ENCODE measurements at regions not wholly inside any gene's neighbourhood (a gene's known extent, or its start where the extent isn't known, plus 50 kb on each side); places are given as distances from the start of the nearest gene placed in this dataset.

- Histone ChIP-seq H3K36me3 (ENCODE audit: control insufficient read depth in 3 of 3, insufficient read depth in 3 of 3, low read length in 3 of 3) (no peaks in the 10 kb centered on the region), H3K4me1 (ENCODE audit: control insufficient read depth in 3 of 3, insufficient read depth in 3 of 3, low read length in 3 of 3) (no peaks in the 10 kb centered on the region), H3K9ac (ENCODE audit: low read depth in 1 of 3, low read length in 3 of 3) (no peak overlapping the region), H3K9me3 (ENCODE audit: control insufficient read depth in 3 of 3, low read length in 3 of 3) (no peaks in the 10 kb centered on the region), H3K27ac (ENCODE audit: low read depth, low read length) (no peak overlapping the region), H3K4me3 (ENCODE audit: low read length in 3 of 3) (no peak overlapping the region), H3K27me3 (ENCODE audit: control insufficient read depth in 3 of 3, insufficient read depth in 3 of 3, low read length in 3 of 3) (peaks cover 0 to 10% (median 0%) of the 10 kb centered on the region in 3 donors)
These were observed 53.0 kb downstream of the RASSF10 start for GRCh38 chr11:13062115-13062514.

GRCh38 chr11:13064593-13064992 lies 55.5 kb downstream of the RASSF10 start:
- H3K27ac ChIP-seq (ENCODE audit: low read depth, low read length) = no peak overlapping the region
- no peaks in the 10 kb centered on the region for H3K4me1 ChIP-seq (ENCODE audit: control insufficient read depth in 3 of 3, insufficient read depth in 3 of 3, low read length in 3 of 3)
- no peak overlapping the region for H3K4me3 ChIP-seq (ENCODE audit: low read length in 3 of 3)
- H3K9me3 ChIP-seq (ENCODE audit: control insufficient read depth in 3 of 3, low read length in 3 of 3) = no peaks in the 10 kb centered on the region
- H3K27me3 ChIP-seq (ENCODE audit: control insufficient read depth in 3 of 3, insufficient read depth in 3 of 3, low read length in 3 of 3) = peaks cover 0 to 10% (median 0%) of the 10 kb centered on the region in 3 donors
- no peaks in the 10 kb centered on the region for H3K36me3 ChIP-seq (ENCODE audit: control insufficient read depth in 3 of 3, insufficient read depth in 3 of 3, low read length in 3 of 3)
- H3K9ac ChIP-seq (ENCODE audit: low read depth in 1 of 3, low read length in 3 of 3) = no peak overlapping the region

GRCh38 chr11:13065200-13065787 lies 56.2 kb downstream of the RASSF10 start:
- H3K27ac ChIP-seq (ENCODE audit: low read depth, low read length) = no peak overlapping the region
- H3K4me3 ChIP-seq (ENCODE audit: low read length in 3 of 3) = no peak overlapping the region
- no peaks in the 10 kb centered on the region for H3K36me3 ChIP-seq (ENCODE audit: control insufficient read depth in 3 of 3, insufficient read depth in 3 of 3, low read length in 3 of 3)
- H3K4me1 ChIP-seq (ENCODE audit: control insufficient read depth in 3 of 3, insufficient read depth in 3 of 3, low read length in 3 of 3) = no peaks in the 10 kb centered on the region
- no peak overlapping the region for H3K9ac ChIP-seq (ENCODE audit: low read depth in 1 of 3, low read length in 3 of 3)
- no peaks in the 10 kb centered on the region for H3K9me3 ChIP-seq (ENCODE audit: control insufficient read depth in 3 of 3, low read length in 3 of 3)
- H3K27me3 ChIP-seq (ENCODE audit: control insufficient read depth in 3 of 3, insufficient read depth in 3 of 3, low read length in 3 of 3) = peaks cover 0 to 10% (median 0%) of the 10 kb centered on the region in 3 donors

GRCh38 chr11:13068211-13068610 lies 59.1 kb downstream of the RASSF10 start:
- Histone ChIP-seq H3K27me3 (ENCODE audit: control insufficient read depth in 3 of 3, insufficient read depth in 3 of 3, low read length in 3 of 3) (peaks cover 0 to 10% (median 0%) of the 10 kb centered on the region in 3 donors), H3K9ac (ENCODE audit: low read depth in 1 of 3, low read length in 3 of 3) (no peak overlapping the region), H3K4me3 (ENCODE audit: low read length in 3 of 3) (no peak overlapping the region), H3K9me3 (ENCODE audit: control insufficient read depth in 3 of 3, low read length in 3 of 3) (no peaks in the 10 kb centered on the region), H3K36me3 (ENCODE audit: control insufficient read depth in 3 of 3, insufficient read depth in 3 of 3, low read length in 3 of 3) (no peaks in the 10 kb centered on the region), H3K4me1 (ENCODE audit: control insufficient read depth in 3 of 3, insufficient read depth in 3 of 3, low read length in 3 of 3) (no peaks in the 10 kb centered on the region), H3K27ac (ENCODE audit: low read depth, low read length) (no peak overlapping the region)

- no peak overlapping the region for H3K9ac ChIP-seq (ENCODE audit: low read depth in 1 of 3, low read length in 3 of 3)
- H3K27me3 ChIP-seq (ENCODE audit: control insufficient read depth in 3 of 3, insufficient read depth in 3 of 3, low read length in 3 of 3) = peaks cover 0 to 3% (median 3%) of the 10 kb centered on the region in 3 donors
- H3K4me1 ChIP-seq (ENCODE audit: control insufficient read depth in 3 of 3, insufficient read depth in 3 of 3, low read length in 3 of 3) = no peaks in the 10 kb centered on the region
- no peaks in the 10 kb centered on the region for H3K9me3 ChIP-seq (ENCODE audit: control insufficient read depth in 3 of 3, low read length in 3 of 3)
- H3K27ac ChIP-seq (ENCODE audit: low read depth, low read length) = no peak overlapping the region
- H3K36me3 ChIP-seq (ENCODE audit: control insufficient read depth in 3 of 3, insufficient read depth in 3 of 3, low read length in 3 of 3) = no peaks in the 10 kb centered on the region
- H3K4me3 ChIP-seq (ENCODE audit: low read length in 3 of 3) = no peak overlapping the region
These were observed 64.2 kb downstream of the RASSF10 start for GRCh38 chr11:13073119-13073981.

GRCh38 chr11:13074714-13075464 lies 65.8 kb downstream of the RASSF10 start:
- Histone ChIP-seq H3K36me3 (ENCODE audit: control insufficient read depth in 3 of 3, insufficient read depth in 3 of 3, low read length in 3 of 3) (no peaks in the 10 kb centered on the region), H3K27me3 (ENCODE audit: control insufficient read depth in 3 of 3, insufficient read depth in 3 of 3, low read length in 3 of 3) (peaks cover 0 to 11% (median 9%) of the 10 kb centered on the region in 3 donors), H3K9ac (ENCODE audit: low read depth in 1 of 3, low read length in 3 of 3) (no peak overlapping the region), H3K4me3 (ENCODE audit: low read length in 3 of 3) (no peak overlapping the region), H3K9me3 (ENCODE audit: control insufficient read depth in 3 of 3, low read length in 3 of 3) (no peaks in the 10 kb centered on the region), H3K27ac (ENCODE audit: low read depth, low read length) (no peak overlapping the region), H3K4me1 (ENCODE audit: control insufficient read depth in 3 of 3, insufficient read depth in 3 of 3, low read length in 3 of 3) (no peaks in the 10 kb centered on the region)

- H3K4me1 ChIP-seq (ENCODE audit: control insufficient read depth in 3 of 3, insufficient read depth in 3 of 3, low read length in 3 of 3) = no peaks in the 10 kb centered on the region
- H3K36me3 ChIP-seq (ENCODE audit: control insufficient read depth in 3 of 3, insufficient read depth in 3 of 3, low read length in 3 of 3) = no peaks in the 10 kb centered on the region
- H3K9ac ChIP-seq (ENCODE audit: low read depth in 1 of 3, low read length in 3 of 3) = no peak overlapping the region
- H3K4me3 ChIP-seq (ENCODE audit: low read length in 3 of 3) = no peak overlapping the region
- no peaks in the 10 kb centered on the region for H3K9me3 ChIP-seq (ENCODE audit: control insufficient read depth in 3 of 3, low read length in 3 of 3)
- peaks cover 0 to 15% (median 13%) of the 10 kb centered on the region in 3 donors for H3K27me3 ChIP-seq (ENCODE audit: control insufficient read depth in 3 of 3, insufficient read depth in 3 of 3, low read length in 3 of 3)
- H3K27ac ChIP-seq (ENCODE audit: low read depth, low read length) = no peak overlapping the region
These were observed 67.8 kb downstream of the RASSF10 start for GRCh38 chr11:13076961-13077360.

- H3K27me3 ChIP-seq (ENCODE audit: control insufficient read depth in 3 of 3, insufficient read depth in 3 of 3, low read length in 3 of 3) = peaks cover 0 to 25% (median 17%) of the 10 kb centered on the region in 3 donors
These were observed 71.7 kb downstream of the RASSF10 start for GRCh38 chr11:13080861-13081260.

GRCh38 chr11:13082588-13082987 lies 73.5 kb downstream of the RASSF10 start:
- Histone ChIP-seq H3K4me1 (ENCODE audit: control insufficient read depth in 3 of 3, insufficient read depth in 3 of 3, low read length in 3 of 3) (no peaks in the 10 kb centered on the region), H3K9ac (ENCODE audit: low read depth in 1 of 3, low read length in 3 of 3) (no peak overlapping the region), H3K4me3 (ENCODE audit: low read length in 3 of 3) (no peak overlapping the region), H3K36me3 (ENCODE audit: control insufficient read depth in 3 of 3, insufficient read depth in 3 of 3, low read length in 3 of 3) (no peaks in the 10 kb centered on the region), H3K27me3 (ENCODE audit: control insufficient read depth in 3 of 3, insufficient read depth in 3 of 3, low read length in 3 of 3) (peaks cover 0 to 22% (median 17%) of the 10 kb centered on the region in 3 donors), H3K9me3 (ENCODE audit: control insufficient read depth in 3 of 3, low read length in 3 of 3) (no peaks in the 10 kb centered on the region), H3K27ac (ENCODE audit: low read depth, low read length) (no peak overlapping the region)

More at GRCh38 chr11:13080861-13081260, 71.7 kb downstream of the RASSF10 start:
- Histone ChIP-seq H3K27ac (ENCODE audit: low read depth, low read length) (no peak overlapping the region), H3K4me1 (ENCODE audit: control insufficient read depth in 3 of 3, insufficient read depth in 3 of 3, low read length in 3 of 3) (no peaks in the 10 kb centered on the region), H3K36me3 (ENCODE audit: control insufficient read depth in 3 of 3, insufficient read depth in 3 of 3, low read length in 3 of 3) (no peaks in the 10 kb centered on the region), H3K4me3 (ENCODE audit: low read length in 3 of 3) (no peak overlapping the region), H3K9ac (ENCODE audit: low read depth in 1 of 3, low read length in 3 of 3) (no peak overlapping the region), H3K9me3 (ENCODE audit: control insufficient read depth in 3 of 3, low read length in 3 of 3) (no peaks in the 10 kb centered on the region)

Data from skeletal muscle tissue (tissue), 3 donors.